OCI-LY1 (cell line): ENCODE measurements at regions not wholly inside any gene's neighbourhood (a gene's known extent, or its start where the extent isn't known, plus 50 kb on each side); places are given as distances from the start of the nearest gene placed in this dataset.

Experiments used
- CTCF ChIP-seq: fragments of 200-600 bp; sonication (generic), shearing (Covaris generic); IDR thresholded peaks from 2 replicates; pipeline ENCODE4 v1.5.1; 2017; ENCODE audit warnings: mild to moderate bottlenecking, antibody characterized with exemption, low read length, moderate library complexity, mixed read lengths
- EZH2 ChIP-seq: fragments of 200-600 bp; sonication (generic), shearing (Covaris generic); IDR thresholded peaks from 2 replicates; pipeline ENCODE4 v1.8.0; 2017; ENCODE audit warnings: borderline replicate concordance, mixed run types, mild to moderate bottlenecking, antibody characterized with exemption, low read length, moderate library complexity, mixed read lengths

GRCh38 chr3:87461036-87461435 lies 184.7 kb upstream of the POU1F1 start:
- no peak for TF ChIP-seq CTCF
- TF ChIP-seq EZH2, result no peak
